Chondrocyte (in vitro differentiated cells): ENCODE measurements at regions not wholly inside any gene's neighbourhood (a gene's known extent, or its start where the extent isn't known, plus 50 kb on each side); places are given as distances from the start of the nearest gene placed in this dataset.

Source experiments
- DNase-seq: peaks from one replicate; pipeline ENCODE4 v3.0.0; 2021; ENCODE audit warnings: mixed read lengths, low spot score
- H3K27ac Mint-ChIP-seq: one replicate; pipeline ENCODE4 v1.8.0; 2021; ENCODE audit warnings: mild to moderate bottlenecking, moderate library complexity, mixed read lengths; ENCODE audit not compliant: unreplicated experiment
- H3K27me3 Mint-ChIP-seq: 2 replicates; pipeline ENCODE4 v1.8.0; 2021; ENCODE audit warnings: low read depth, mixed read lengths
- H3K36me3 Mint-ChIP-seq: 2 replicates; pipeline ENCODE4 v1.8.0; 2021; ENCODE audit warnings: low read depth, mixed read lengths
- H3K4me1 Mint-ChIP-seq: 2 replicates; pipeline ENCODE4 v1.8.0; 2021; ENCODE audit warnings: low read depth, mild to moderate bottlenecking, mixed read lengths
- H3K4me3 Mint-ChIP-seq: one replicate; pipeline ENCODE4 v1.8.0; 2021; ENCODE audit warnings: mild to moderate bottlenecking, moderate library complexity, mixed read lengths; ENCODE audit not compliant: unreplicated experiment
- H3K9me3 Mint-ChIP-seq: 2 replicates; pipeline ENCODE4 v1.8.0; 2021; ENCODE audit warnings: low read depth, mixed read lengths
- CTCF ChIP-seq: fragments of 200-600 bp; sonication (generic); IDR thresholded peaks from 2 replicates; pipeline ENCODE4 v1.5.0; 2021; ENCODE audit warnings: antibody characterized with exemption, mild to moderate bottlenecking, moderate library complexity

- H3K27ac Mint-ChIP-seq, result no peak overlapping the region
- H3K4me1 Mint-ChIP-seq, result no peaks in the 10 kb centered on the region
- no peak for TF ChIP-seq CTCF
- peaks cover 10% of the 10 kb centered on the region for H3K9me3 Mint-ChIP-seq
- peaks cover 4% of the 10 kb centered on the region for H3K27me3 Mint-ChIP-seq
- H3K4me3 Mint-ChIP-seq, result no peak overlapping the region
- H3K36me3 Mint-ChIP-seq, result no peaks in the 10 kb centered on the region
- no peak for DNase-seq
Measured at GRCh38 chr16:8459085-8459733, 131.1 kb downstream of the TMEM114 start.

- Mint-ChIP-seq H3K9me3 (peaks cover 10% of the 10 kb centered on the region), H3K27me3 (peaks cover 4% of the 10 kb centered on the region), H3K4me3 (no peak overlapping the region), H3K36me3 (no peaks in the 10 kb centered on the region), H3K27ac (no peak overlapping the region), H3K4me1 (no peaks in the 10 kb centered on the region)
- no peak for TF ChIP-seq CTCF
- DNase-seq, result no peak
Measured at GRCh38 chr16:8458481-8459046, 131.7 kb downstream of the TMEM114 start.

GRCh38 chr16:8453359-8453758, 137.0 kb downstream of the TMEM114 start:
- no peak overlapping the region for H3K4me3 Mint-ChIP-seq
- H3K27ac Mint-ChIP-seq, result no peak overlapping the region
- DNase-seq, result no peak
- no peak for TF ChIP-seq CTCF
- no peaks in the 10 kb centered on the region for H3K27me3 Mint-ChIP-seq
- no peaks in the 10 kb centered on the region for H3K4me1 Mint-ChIP-seq
- H3K9me3 Mint-ChIP-seq, result peaks cover 10% of the 10 kb centered on the region
- no peaks in the 10 kb centered on the region for H3K36me3 Mint-ChIP-seq

GRCh38 chr16:8452941-8453340, 137.4 kb downstream of the TMEM114 start:
- Mint-ChIP-seq H3K4me3 (no peak overlapping the region), H3K36me3 (no peaks in the 10 kb centered on the region), H3K4me1 (no peaks in the 10 kb centered on the region), H3K9me3 (peaks cover 10% of the 10 kb centered on the region), H3K27me3 (no peaks in the 10 kb centered on the region), H3K27ac (no peak overlapping the region)
- no peak for DNase-seq
- TF ChIP-seq CTCF, result no peak

GRCh38 chr16:8436931-8437330, 153.4 kb downstream of the TMEM114 start:
- Mint-ChIP-seq H3K4me1 (no peaks in the 10 kb centered on the region), H3K36me3 (no peaks in the 10 kb centered on the region), H3K27ac (no peak overlapping the region), H3K4me3 (no peak overlapping the region), H3K27me3 (no peaks in the 10 kb centered on the region), H3K9me3 (peaks cover 17% of the 10 kb centered on the region)
- no peak for TF ChIP-seq CTCF
- DNase-seq, result no peak
